ENCODE measurements at regions not wholly inside any gene's neighbourhood (a gene's known extent, or its start where the extent isn't known, plus 50 kb on each side); places are given as distances from the start of the nearest gene placed in this dataset.

- TF ChIP-seq CTCF (IDR thresholded peaks at IDR 0.05; ENCODE audit: borderline replicate concordance, extremely low read depth, low read length, poor library complexity, severe bottlenecking) (no peak), EZH2 (IDR thresholded peaks at IDR 0.05; ENCODE audit: borderline replicate concordance, low read depth, low read length, severe bottlenecking) (no peak)
Observed at GRCh38 chr7:24216576-24217125, 67.3 kb upstream of the NPY start.

Data from DND-41 (cell line).